ENCODE measurements at regions not wholly inside any gene's neighbourhood (a gene's known extent, or its start where the extent isn't known, plus 50 kb on each side); places are given as distances from the start of the nearest gene placed in this dataset.

DNA sequence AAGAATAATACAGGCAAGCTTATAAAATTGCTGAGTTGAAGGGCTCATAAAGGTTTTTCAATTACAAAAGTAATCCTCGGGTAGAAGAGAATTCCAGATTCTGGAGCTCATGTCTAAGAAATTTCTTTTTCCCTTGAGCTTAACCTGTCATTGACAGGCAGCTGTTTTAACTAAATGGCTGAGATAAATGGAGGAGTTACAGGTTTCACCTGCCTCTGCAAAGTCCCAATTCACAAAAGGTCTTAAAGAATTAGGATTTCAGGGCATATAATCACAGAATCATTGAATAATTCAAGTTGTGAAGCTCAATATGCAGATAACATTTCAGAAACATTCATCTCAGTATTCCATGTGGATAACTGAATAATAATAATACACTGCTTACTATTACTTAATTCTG, 660.1 kb upstream of the NRSN1 start:
- TF ChIP-seq CTCF (IDR thresholded peaks at IDR 0.05) (no peak), POLR2A (IDR thresholded peaks at IDR 0.05) (no peak), POLR2AphosphoS5 (IDR thresholded peaks at IDR 0.05) (no peak), EP300 (IDR thresholded peaks at IDR 0.05) (no peak)
